ENCODE measurements at regions not wholly inside any gene's neighbourhood (a gene's known extent, or its start where the extent isn't known, plus 50 kb on each side); places are given as distances from the start of the nearest gene placed in this dataset.

- H3K36me3 Mint-ChIP-seq, result no peaks in the 10 kb centered on the region
- H3K9me3 Mint-ChIP-seq, result peaks cover 7% of the 10 kb centered on the region
- no peak for DNase-seq (ENCODE audit: extremely low spot score, unreplicated experiment)
- no peak for TF ChIP-seq CTCF (conservative IDR thresholded peaks at IDR 0.05)
- no peak overlapping the region for H3K4me3 Mint-ChIP-seq
- no peak overlapping the region for H3K27ac Mint-ChIP-seq
- H3K27me3 Mint-ChIP-seq, result no peaks in the 10 kb centered on the region
- peaks cover 4% of the 10 kb centered on the region for H3K4me1 Mint-ChIP-seq (ENCODE audit: unreplicated experiment)
Observed at GRCh38 chr14:89639687-89640086, 222.7 kb upstream of the FOXN3 start.

- TF ChIP-seq CTCF (conservative IDR thresholded peaks at IDR 0.05), result no peak
- no peak overlapping the region for H3K4me3 Mint-ChIP-seq
- no peaks in the 10 kb centered on the region for H3K27me3 Mint-ChIP-seq
- no peaks in the 10 kb centered on the region for H3K36me3 Mint-ChIP-seq
- peaks cover 7% of the 10 kb centered on the region for H3K9me3 Mint-ChIP-seq
- H3K27ac Mint-ChIP-seq, result no peak overlapping the region
- H3K4me1 Mint-ChIP-seq (ENCODE audit: unreplicated experiment), result peaks cover 4% of the 10 kb centered on the region
- no peak for DNase-seq (ENCODE audit: extremely low spot score, unreplicated experiment)
Observed at GRCh38 chr14:89638891-89639290, 221.9 kb upstream of the FOXN3 start.

DNA sequence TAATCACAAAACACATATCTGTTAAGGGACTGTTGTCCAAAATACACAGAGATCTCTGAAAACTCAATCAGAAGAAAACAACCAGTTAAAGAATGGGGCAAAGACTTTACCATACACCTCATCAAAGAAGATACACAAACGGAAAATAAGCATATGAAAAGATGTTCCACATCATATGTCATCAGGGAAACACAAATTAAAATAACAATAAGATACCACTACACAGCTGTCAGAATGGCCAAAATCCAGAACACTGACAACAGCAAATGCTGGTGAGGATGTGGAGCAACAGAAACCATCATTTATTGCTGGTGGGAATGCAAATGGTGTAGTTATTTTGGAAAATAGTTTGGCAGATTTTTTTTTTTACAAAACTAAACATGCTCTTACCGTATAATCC lies 220.5 kb upstream of the FOXN3 start:
- H3K4me1 Mint-ChIP-seq (ENCODE audit: unreplicated experiment), result peaks cover 4% of the 10 kb centered on the region
- H3K4me3 Mint-ChIP-seq, result no peak overlapping the region
- no peaks in the 10 kb centered on the region for H3K36me3 Mint-ChIP-seq
- H3K27ac Mint-ChIP-seq, result no peak overlapping the region
- no peak for DNase-seq (ENCODE audit: extremely low spot score, unreplicated experiment)
- peaks cover 7% of the 10 kb centered on the region for H3K9me3 Mint-ChIP-seq
- H3K27me3 Mint-ChIP-seq, result peaks cover 2% of the 10 kb centered on the region
- TF ChIP-seq CTCF (conservative IDR thresholded peaks at IDR 0.05), result no peak

DNA sequence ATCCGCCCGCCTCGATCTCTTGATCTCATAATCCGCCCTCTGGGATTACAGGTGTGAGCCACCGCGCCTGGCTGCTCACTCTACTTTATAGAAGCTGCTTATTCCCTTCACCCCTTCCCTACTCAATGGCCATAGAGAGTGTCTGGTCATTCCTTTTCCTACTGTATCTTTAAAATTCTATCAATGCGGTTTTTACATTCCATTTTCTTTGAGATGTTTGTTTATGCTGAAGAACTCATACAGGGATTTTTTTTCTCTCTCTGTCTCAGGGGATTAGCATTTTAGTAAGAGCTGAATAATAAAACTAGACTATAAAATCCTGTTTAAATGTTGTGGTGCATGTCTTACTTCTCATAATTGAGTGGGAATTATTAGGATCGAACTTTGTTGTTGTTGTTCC lies 218.6 kb upstream of the FOXN3 start:
- Mint-ChIP-seq H3K27me3 (peaks cover 2% of the 10 kb centered on the region), H3K4me1 (ENCODE audit: unreplicated experiment) (no peaks in the 10 kb centered on the region), H3K36me3 (no peaks in the 10 kb centered on the region), H3K4me3 (no peak overlapping the region), H3K9me3 (peaks cover 7% of the 10 kb centered on the region), H3K27ac (no peak overlapping the region)
- no peak for DNase-seq (ENCODE audit: extremely low spot score, unreplicated experiment)
- no peak for TF ChIP-seq CTCF (conservative IDR thresholded peaks at IDR 0.05)

DNA sequence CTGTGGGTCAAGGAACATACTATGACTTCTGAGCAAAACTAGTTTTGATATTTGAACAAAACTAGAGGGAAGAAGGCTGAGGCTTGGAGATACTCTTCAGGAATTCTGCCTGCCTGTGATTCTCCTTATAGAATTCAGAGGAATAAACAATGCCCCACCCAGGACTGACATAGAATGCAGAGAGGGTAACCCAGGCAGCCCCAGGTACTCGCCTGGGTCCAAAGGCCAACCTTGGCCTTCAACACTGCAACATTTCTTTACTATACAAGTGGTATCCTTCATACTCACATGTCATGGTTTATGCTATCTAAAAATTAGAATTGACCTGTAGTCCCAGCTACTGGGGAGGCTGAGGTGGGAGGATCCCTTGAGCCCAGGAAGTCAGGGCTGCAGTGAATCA lies 217.0 kb upstream of the FOXN3 start:
- H3K27me3 Mint-ChIP-seq, result peaks cover 6% of the 10 kb centered on the region
- no peak overlapping the region for H3K4me3 Mint-ChIP-seq
- H3K27ac Mint-ChIP-seq, result no peak overlapping the region
- peaks cover 4% of the 10 kb centered on the region for H3K9me3 Mint-ChIP-seq
- peaks cover 6% of the 10 kb centered on the region for H3K4me1 Mint-ChIP-seq (ENCODE audit: unreplicated experiment)
- no peak for TF ChIP-seq CTCF (conservative IDR thresholded peaks at IDR 0.05)
- DNase-seq (ENCODE audit: extremely low spot score, unreplicated experiment), result no peak
- no peaks in the 10 kb centered on the region for H3K36me3 Mint-ChIP-seq
